AG09309 (cell line): ENCODE measurements at regions not wholly inside any gene's neighbourhood (a gene's known extent, or its start where the extent isn't known, plus 50 kb on each side); places are given as distances from the start of the nearest gene placed in this dataset.

Source experiments
- DNase-seq: peaks from one replicate; pipeline ENCODE4 v3.0.0-alpha.2; 2010; ENCODE audit warnings: low read depth
- H3K4me3 ChIP-seq: 2 replicates; pipeline ENCODE4 v1.5.1; 2011; ENCODE audit warnings: mild to moderate bottlenecking, low read depth, low read length, moderate library complexity; ENCODE audit not compliant: control insufficient read depth
- CTCF ChIP-seq: IDR thresholded peaks from 2 replicates; pipeline ENCODE4 v1.5.1; 2011; ENCODE audit warnings: mild to moderate bottlenecking, low read depth, low read length, inconsistent platforms; ENCODE audit not compliant: insufficient read depth, control insufficient read depth; ENCODE audit errors: missing control alignments

GRCh38 chr2:167756446-167756845 is 490.9 kb downstream of the STK39 start:
- no peak for DNase-seq
- H3K4me3 ChIP-seq, result no peak overlapping the region
- no peak for TF ChIP-seq CTCF

GRCh38 chr2:167753142-167753541 is 494.3 kb downstream of the STK39 start:
- H3K4me3 ChIP-seq, result no peak overlapping the region
- no peak for DNase-seq
- TF ChIP-seq CTCF, result no peak

- TF ChIP-seq CTCF, result no peak
- no peak overlapping the region for H3K4me3 ChIP-seq
- DNase-seq, result no peak
Observed at GRCh38 chr2:167752734-167753133, 494.7 kb downstream of the STK39 start.

- no peak for TF ChIP-seq CTCF
- no peak for DNase-seq
- no peak overlapping the region for H3K4me3 ChIP-seq
Observed at GRCh38 chr2:167750675-167751074, 496.7 kb downstream of the STK39 start.

GRCh38 chr2:167749660-167750059 is 497.7 kb downstream of the STK39 start:
- no peak for DNase-seq
- no peak for TF ChIP-seq CTCF

GRCh38 chr2:167749016-167749415 is 498.4 kb downstream of the STK39 start:
- no peak overlapping the region for H3K4me3 ChIP-seq
- TF ChIP-seq CTCF, result no peak
- DNase-seq, result no peak

More at GRCh38 chr2:167749660-167750059, 497.7 kb downstream of the STK39 start:
- H3K4me3 ChIP-seq, result no peak overlapping the region

- no peak for TF ChIP-seq CTCF
- H3K4me3 ChIP-seq, result no peak overlapping the region
- no peak for DNase-seq
Observed at GRCh38 chr2:167748536-167748935, 498.9 kb downstream of the STK39 start.
